Cardiac muscle cell (in vitro differentiated cells and primary cell): ENCODE measurements at regions not wholly inside any gene's neighbourhood (a gene's known extent, or its start where the extent isn't known, plus 50 kb on each side); places are given as distances from the start of the nearest gene placed in this dataset.
A peak's percentile ranks its signal among the peaks of the same experiment; 100 is the strongest.

Source experiments
- DNase-seq, 2 donors: peaks; one replicate each; pipeline versions ENCODE4 v3.0.0 to v3.0.0-alpha.2; 2010 to 2017; ENCODE audit warnings: low read depth in 1 of 2, low spot score in 1 of 2
- H3K27ac ChIP-seq: fragments of 200-600 bp; sonication (generic); 2 replicates; pipeline ENCODE4 v1.5.1; 2016
- H3K27me3 ChIP-seq: fragments of 200-600 bp; sonication (generic); 2 replicates; pipeline ENCODE4 v1.6.0; 2016; ENCODE audit warnings: control low read depth
- H3K36me3 ChIP-seq: fragments of 200-600 bp; sonication (generic); 2 replicates; pipeline ENCODE4 v1.5.1; 2016; ENCODE audit warnings: control low read depth
- H3K4me1 ChIP-seq: fragments of 200-600 bp; sonication (generic); 2 replicates; pipeline ENCODE4 v1.8.1; 2017; ENCODE audit warnings: low read depth, mild to moderate bottlenecking, mixed run types
- H3K4me3 ChIP-seq: fragments of 200-600 bp; sonication (generic); 2 replicates; pipeline ENCODE4 v1.5.1; 2016; ENCODE audit warnings: mild to moderate bottlenecking
- H3K9me3 ChIP-seq: fragments of 200-600 bp; sonication (generic); 2 replicates; pipeline ENCODE4 v1.5.1; 2017; ENCODE audit warnings: low read depth, mild to moderate bottlenecking, control low read depth
- CTCF ChIP-seq: IDR thresholded peaks from 2 replicates; pipeline ENCODE4 v1.5.1; 2012; ENCODE audit warnings: low read depth, mild to moderate bottlenecking, low read length

GRCh38 chr2:150591496-150592285, 104.2 kb upstream of the RND3 start:
- DNase-seq = peak in 1 of 2 donors; percentile 60
- TF ChIP-seq CTCF = no peak
- Histone ChIP-seq H3K4me3 (no peak overlapping the region), H3K4me1 (no peaks in the 10 kb centered on the region), H3K27me3 (no peaks in the 10 kb centered on the region), H3K36me3 (no peaks in the 10 kb centered on the region), H3K27ac (no peak overlapping the region), H3K9me3 (no peaks in the 10 kb centered on the region)

GRCh38 chr2:150589681-150590080, 102.2 kb upstream of the RND3 start:
- H3K4me1 ChIP-seq = no peaks in the 10 kb centered on the region
- no peak for TF ChIP-seq CTCF
- no peaks in the 10 kb centered on the region for H3K9me3 ChIP-seq
- H3K4me3 ChIP-seq = no peak overlapping the region
- no peaks in the 10 kb centered on the region for H3K36me3 ChIP-seq
- DNase-seq = no peak
- H3K27me3 ChIP-seq = no peaks in the 10 kb centered on the region
- no peak overlapping the region for H3K27ac ChIP-seq

- H3K4me1 ChIP-seq = no peaks in the 10 kb centered on the region
- no peak overlapping the region for H3K4me3 ChIP-seq
- H3K36me3 ChIP-seq = no peaks in the 10 kb centered on the region
- no peak for DNase-seq
- H3K27me3 ChIP-seq = no peaks in the 10 kb centered on the region
- H3K9me3 ChIP-seq = no peaks in the 10 kb centered on the region
- H3K27ac ChIP-seq = no peak overlapping the region
- no peak for TF ChIP-seq CTCF
Measured at GRCh38 chr2:150588506-150588870, 101.0 kb upstream of the RND3 start.

GRCh38 chr2:150587547-150588505, 100.4 kb upstream of the RND3 start:
- TF ChIP-seq CTCF = no peak
- DNase-seq = peak in 1 of 2 donors; percentile 59
- Histone ChIP-seq H3K9me3 (no peaks in the 10 kb centered on the region), H3K27ac (no peak overlapping the region), H3K4me3 (no peak overlapping the region), H3K36me3 (no peaks in the 10 kb centered on the region), H3K27me3 (no peaks in the 10 kb centered on the region), H3K4me1 (no peaks in the 10 kb centered on the region)

- Histone ChIP-seq H3K4me1 (no peaks in the 10 kb centered on the region), H3K27me3 (no peaks in the 10 kb centered on the region), H3K4me3 (no peak overlapping the region), H3K9me3 (no peaks in the 10 kb centered on the region), H3K27ac (no peak overlapping the region), H3K36me3 (no peaks in the 10 kb centered on the region)
- no peak for TF ChIP-seq CTCF
- DNase-seq = peak in 1 of 2 donors; percentile 71
Measured at GRCh38 chr2:150586858-150587257, 99.4 kb upstream of the RND3 start.
